GM21528 (cell line): ENCODE measurements at regions not wholly inside any gene's neighbourhood (a gene's known extent, or its start where the extent isn't known, plus 50 kb on each side); places are given as distances from the start of the nearest gene placed in this dataset.
A peak's percentile ranks its signal among the peaks of the same experiment; 100 is the strongest.

Source experiments
- ATAC-seq: cut with Tn5 transposase; IDR thresholded peaks from one replicate; pipeline ENCODE4 v1.9.1; 2021; ENCODE audit warnings: mild to moderate bottlenecking, moderate library complexity; ENCODE audit not compliant: unreplicated experiment, low FRiP score

GRCh38 chr16:76963614-76964315 lies 227.2 kb upstream of the MON1B start:
- no peak for ATAC-seq

DNA sequence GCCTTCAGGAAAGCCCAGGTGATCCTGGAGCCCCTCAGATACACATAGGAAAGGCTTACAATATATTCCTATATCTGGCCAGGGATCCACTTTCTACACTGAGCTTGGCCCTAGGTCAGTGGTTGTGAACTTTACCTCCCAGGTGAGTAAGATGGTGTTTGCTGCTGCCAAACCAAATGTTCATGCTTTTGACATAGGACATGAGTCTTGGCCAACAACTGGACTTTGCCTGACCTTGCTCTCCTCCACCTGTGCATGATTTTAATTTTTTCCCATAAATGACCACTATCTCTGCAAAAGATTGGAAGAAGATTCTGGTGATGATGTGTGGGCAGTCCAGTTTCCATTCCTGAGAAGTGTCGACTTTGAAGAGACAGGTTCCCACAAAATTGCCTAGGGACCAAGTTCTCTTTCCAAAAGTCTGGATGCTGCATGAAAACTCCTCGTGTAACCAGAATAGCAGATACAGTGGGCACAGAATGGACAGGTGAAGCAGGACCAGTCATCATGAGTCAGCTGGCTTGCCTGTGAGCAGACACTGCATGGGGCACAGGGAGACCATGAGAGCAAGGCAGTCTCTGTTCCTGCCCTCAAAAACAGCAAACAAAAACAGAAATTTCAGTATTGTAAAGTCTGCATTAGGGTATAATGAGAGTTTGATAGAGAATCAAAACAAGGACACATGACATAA lies 226.4 kb upstream of the MON1B start:
- ATAC-seq = no peak

GRCh38 chr16:76970087-76970744 lies 220.8 kb upstream of the MON1B start:
- ATAC-seq = no peak

- ATAC-seq = no peak
Observed at GRCh38 chr16:76970745-76971099, 220.3 kb upstream of the MON1B start.

DNA sequence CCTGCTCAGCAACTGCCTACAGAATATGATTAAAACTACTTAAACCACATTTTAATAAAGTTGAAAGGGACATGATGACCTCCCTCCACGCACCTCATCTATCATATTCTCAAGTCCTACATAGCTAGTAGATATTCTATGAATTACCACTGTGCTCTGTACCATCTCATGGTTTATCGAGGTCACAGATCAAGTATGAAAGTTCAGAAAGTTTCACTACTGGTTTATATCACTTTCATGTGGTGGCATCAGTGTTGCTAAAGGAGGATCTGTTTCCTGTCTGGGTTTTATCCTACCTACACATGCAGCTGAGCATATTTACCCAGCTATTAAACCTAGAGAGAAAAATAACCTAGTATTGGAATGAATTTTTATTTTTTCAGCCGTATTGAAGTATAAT lies 214.9 kb upstream of the MON1B start:
- ATAC-seq = peak; percentile 86

DNA sequence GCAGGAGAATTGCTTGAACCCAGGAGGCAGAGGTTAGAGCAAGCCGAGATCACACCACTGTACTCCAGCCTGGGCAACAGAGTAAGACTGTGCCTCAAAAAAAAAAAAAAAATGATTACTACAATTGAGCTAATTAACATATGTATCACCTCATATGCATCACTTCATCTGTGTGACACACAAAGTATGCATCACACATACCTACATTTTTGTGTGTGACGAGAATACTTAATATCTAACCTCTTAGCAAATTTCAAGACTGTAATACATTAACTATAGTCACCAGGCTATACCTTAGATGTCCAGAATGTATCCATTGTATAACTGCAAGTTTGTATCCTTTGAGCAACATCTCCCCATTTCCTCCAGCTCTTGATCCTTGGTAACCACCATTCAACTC lies 214.2 kb upstream of the MON1B start:
- ATAC-seq = no peak

DNA sequence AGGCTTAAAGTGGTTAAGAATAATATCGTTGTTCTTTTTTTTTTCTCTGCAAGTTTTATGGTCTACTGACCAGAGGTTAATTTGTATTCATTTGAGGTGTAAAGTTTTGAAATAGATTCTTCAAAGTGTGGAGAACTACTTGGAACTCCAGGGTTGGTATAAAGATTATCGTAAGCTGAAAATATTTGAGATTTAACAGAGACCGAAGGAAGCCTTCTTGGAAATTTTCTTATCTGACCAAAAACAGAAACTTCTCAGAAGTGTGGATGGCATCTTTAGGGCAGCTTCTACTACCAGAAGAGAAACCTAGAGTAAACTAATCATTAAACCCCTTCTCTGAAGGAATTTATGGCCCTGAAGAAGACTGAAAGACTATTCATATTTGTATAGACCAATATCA lies 206.8 kb upstream of the MON1B start:
- ATAC-seq = no peak

- no peak for ATAC-seq
Observed at GRCh38 chr16:76985392-76986045, 205.5 kb upstream of the MON1B start.

DNA sequence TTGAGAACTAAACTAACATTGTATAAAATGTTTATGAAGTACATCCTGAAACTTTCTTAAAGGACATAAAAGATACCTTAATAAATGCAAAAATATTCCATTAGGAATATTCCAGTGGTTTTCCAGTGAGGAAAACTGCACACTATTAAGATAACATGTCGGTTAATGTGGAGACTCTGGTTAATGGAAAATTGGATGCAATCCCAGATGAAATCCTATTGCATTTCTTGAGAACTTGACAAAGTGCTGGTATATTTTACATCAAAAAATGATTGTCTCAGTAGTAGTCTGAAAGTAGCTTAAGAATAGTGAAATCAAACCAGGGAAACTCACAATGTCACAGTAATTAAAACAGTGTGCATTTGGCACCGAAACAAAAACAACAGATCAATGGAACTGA lies 202.5 kb upstream of the MON1B start:
- ATAC-seq = no peak

- ATAC-seq = no peak
Observed at GRCh38 chr16:77002644-77003043, 188.3 kb upstream of the MON1B start.

- no peak for ATAC-seq
Observed at GRCh38 chr16:77009453-77009852, 181.5 kb upstream of the MON1B start.

DNA sequence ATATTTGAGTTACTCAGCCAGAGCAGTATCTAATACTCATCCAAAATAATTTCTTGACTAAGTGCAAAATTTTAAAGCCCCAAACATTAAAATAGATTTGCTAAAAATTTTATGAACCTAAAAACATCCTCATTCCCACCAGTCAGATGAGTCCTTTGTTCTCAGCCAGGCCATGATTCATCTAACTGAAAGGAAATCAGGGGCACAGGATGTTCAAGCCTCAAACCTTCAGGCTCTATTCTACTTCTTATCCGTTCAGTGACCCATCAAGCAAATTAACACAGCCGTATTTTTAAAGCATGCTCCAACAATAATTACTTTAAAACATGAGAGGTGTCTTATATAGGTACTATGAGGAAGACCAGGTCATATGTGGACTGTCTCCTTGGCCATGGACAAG lies 176.5 kb upstream of the MON1B start:
- ATAC-seq = no peak

GRCh38 chr16:77030600-77030999 lies 160.4 kb upstream of the MON1B start:
- no peak for ATAC-seq

DNA sequence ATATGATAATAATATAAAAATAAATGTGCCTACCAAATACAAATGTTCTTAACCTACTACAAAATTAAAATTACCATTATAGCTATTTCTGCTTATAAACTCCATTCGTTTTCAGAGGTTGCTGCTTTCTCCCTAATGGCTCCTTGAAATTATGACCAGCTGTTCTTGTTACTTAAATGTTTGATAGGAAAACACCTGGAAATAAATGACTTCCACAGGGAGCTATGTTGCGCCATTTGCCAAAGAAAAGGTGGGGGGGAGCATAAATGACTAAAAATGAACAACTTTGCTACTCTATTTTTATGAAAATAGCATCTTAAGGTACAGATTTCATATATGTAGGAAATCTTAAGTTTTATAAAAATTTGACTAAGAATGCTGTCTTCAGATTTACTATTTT lies 157.5 kb upstream of the MON1B start:
- no peak for ATAC-seq

DNA sequence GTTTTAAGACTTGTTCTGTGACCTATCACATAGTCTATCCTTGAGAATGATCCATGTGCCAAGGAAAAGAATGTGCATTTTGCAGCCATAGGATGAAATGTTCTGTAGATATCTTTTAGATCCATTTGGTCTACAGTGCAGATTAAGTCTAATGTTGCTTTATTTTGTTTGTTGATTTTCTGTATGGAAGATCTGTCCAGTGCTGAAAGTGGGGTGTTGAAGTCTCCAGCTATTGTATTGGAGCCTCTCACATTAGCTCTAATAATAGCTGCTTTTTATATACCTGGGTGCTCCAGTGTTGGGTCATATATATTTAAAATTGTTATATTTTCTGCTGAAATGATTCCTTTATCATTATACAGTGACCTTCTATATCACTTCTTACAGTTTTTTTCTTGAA lies 155.6 kb upstream of the MON1B start:
- no peak for ATAC-seq

- ATAC-seq = no peak
Observed at GRCh38 chr16:77037696-77038347, 153.2 kb upstream of the MON1B start.

- no peak for ATAC-seq
Observed at GRCh38 chr16:77041468-77041867, 149.5 kb upstream of the MON1B start.

GRCh38 chr16:77043076-77043475 lies 147.9 kb upstream of the MON1B start:
- no peak for ATAC-seq

DNA sequence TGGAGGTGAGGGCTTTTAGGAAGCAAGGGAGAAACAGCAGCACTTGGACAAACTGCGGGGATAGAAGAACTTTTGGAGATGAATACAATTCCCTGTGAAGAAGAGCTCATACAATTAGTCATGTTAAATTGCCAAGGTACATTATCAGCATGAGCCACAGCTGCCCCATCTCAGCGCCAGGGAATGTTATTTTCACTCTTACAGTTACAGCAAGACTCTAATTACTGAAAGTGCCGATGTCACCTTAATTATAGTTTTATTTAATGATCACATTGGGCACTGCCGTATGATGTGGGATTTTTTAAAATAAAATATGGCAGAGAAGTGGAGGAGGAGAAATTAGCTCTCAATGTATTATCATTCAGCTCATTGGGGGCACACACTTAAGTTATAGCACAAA lies 144.8 kb upstream of the MON1B start:
- no peak for ATAC-seq

DNA sequence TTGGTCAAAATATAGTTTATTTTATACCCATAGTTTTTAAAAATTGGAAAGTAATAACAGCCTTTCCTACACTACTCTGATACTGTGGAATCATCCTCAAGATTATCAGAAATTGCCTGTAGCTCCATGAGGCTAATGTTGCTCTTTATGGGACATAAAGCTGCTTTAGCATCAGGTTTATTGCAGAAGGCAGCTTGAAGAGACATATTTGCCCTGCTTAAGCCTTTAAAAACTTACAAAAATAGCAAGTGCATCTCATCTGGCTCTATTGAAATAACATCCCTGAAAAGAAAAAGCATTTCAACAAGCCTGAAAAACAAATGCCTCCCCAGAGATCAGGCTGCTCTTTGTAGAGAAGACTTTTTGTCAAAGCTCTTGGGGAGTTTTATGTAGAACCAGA lies 142.9 kb upstream of the MON1B start:
- no peak for ATAC-seq

- ATAC-seq = no peak
Observed at GRCh38 chr16:77049577-77049976, 141.4 kb upstream of the MON1B start.
